IMR-90 (cell line): ENCODE measurements at regions not wholly inside any gene's neighbourhood (a gene's known extent, or its start where the extent isn't known, plus 50 kb on each side); places are given as distances from the start of the nearest gene placed in this dataset.

Experiments
- ATAC-seq: fragments of 200-7000 bp; cut with Tn5 transposase; 2 replicates; pipeline ENCODE4 v1.9.1; 2020; ENCODE audit warnings: low read depth, mild to moderate bottlenecking, moderate library complexity
- BruUV-seq: library from RNA; stranded (reverse); fragments of 400-500 nt; replicated peaks from 2 replicates; lab custom pipeline; 2021; lab: Mats Ljungman, UMichigan
- CTCF ChIA-PET: fragments of 300-600 bp; formaldehyde crosslinking; extraction: SDS; loops from one replicate; lab custom pipeline; 2021; ENCODE audit warnings: antibody characterized with exemption; lab: Yijun Ruan, JAX
- POLR2A ChIA-PET: fragments of 300-600 bp; sonication (Branson Sonifier 250); formaldehyde crosslinking; loops from one replicate; lab custom pipeline; 2022; ENCODE audit warnings: antibody characterized with exemption; ENCODE audit not compliant: unreplicated experiment; lab: Charles Lee
- DNase-seq: peaks from one replicate; pipeline ENCODE4 v3.0.0; 2013
- H2AFZ ChIP-seq: replicated peaks from 2 replicates; pipeline ENCODE3; 2013; ENCODE audit warnings: low read length, mild to moderate bottlenecking; ENCODE audit not compliant: poor library complexity
- H2AK5ac ChIP-seq: 2 replicates; pipeline ENCODE4 v1.6.1; 2013; ENCODE audit warnings: low read depth, low read length, inconsistent platforms
- H2AK9ac ChIP-seq: replicated peaks from 2 replicates; pipeline ENCODE3; 2013; ENCODE audit warnings: mild to moderate bottlenecking, low read depth, low read length, moderate library complexity; ENCODE audit not compliant: poor library complexity
- H2BK120ac ChIP-seq: 2 replicates; pipeline ENCODE4 v1.6.1; 2013; ENCODE audit warnings: low read depth, low read length, inconsistent platforms
- H2BK15ac ChIP-seq: 3 replicates; pipeline ENCODE4 v1.6.1; 2013; ENCODE audit warnings: low read depth, low read length, inconsistent platforms
- H2BK20ac ChIP-seq: 2 replicates; pipeline ENCODE4 v1.6.1; 2013; ENCODE audit warnings: low read depth, mild to moderate bottlenecking, inconsistent platforms, low read length, moderate library complexity
- H2BK5ac ChIP-seq: 2 replicates; pipeline ENCODE4 v1.6.1; 2013; ENCODE audit warnings: mild to moderate bottlenecking, low read depth, low read length, inconsistent platforms; ENCODE audit not compliant: poor library complexity, severe bottlenecking
- H3K14ac ChIP-seq: replicated peaks from 2 replicates; pipeline ENCODE4 v1.6.1; 2013; ENCODE audit warnings: low read depth, low read length, inconsistent platforms
- H3K18ac ChIP-seq: 2 replicates; pipeline ENCODE4 v1.6.1; 2013; ENCODE audit warnings: low read depth, low read length, control low read depth
- H3K23ac ChIP-seq: 2 replicates; pipeline ENCODE4 v1.6.1; 2013; ENCODE audit warnings: low read depth, low read length, inconsistent platforms
- H3K27ac ChIP-seq: 2 replicates; pipeline ENCODE4 v1.5.1; 2013; ENCODE audit warnings: mild to moderate bottlenecking, control low read depth, low read length; ENCODE audit not compliant: insufficient read depth
- H3K27me3 ChIP-seq: 2 replicates; pipeline ENCODE4 v1.6.1; 2013; ENCODE audit warnings: low read length; ENCODE audit not compliant: control insufficient read depth, insufficient read depth
- H3K36me3 ChIP-seq: 2 replicates; pipeline ENCODE4 v1.6.1; 2013; ENCODE audit warnings: low read length, mixed read lengths; ENCODE audit not compliant: control insufficient read depth, insufficient read depth
- H3K4ac ChIP-seq: 2 replicates; pipeline ENCODE4 v1.6.1; 2013; ENCODE audit warnings: low read depth, low read length, inconsistent platforms
- H3K4me1 ChIP-seq: 2 replicates; pipeline ENCODE4 v1.6.1; 2013; ENCODE audit warnings: low read length, mixed read lengths; ENCODE audit not compliant: control insufficient read depth, insufficient read depth
- H3K4me2 ChIP-seq: 2 replicates; pipeline ENCODE4 v1.6.1; 2013; ENCODE audit warnings: low read depth, mild to moderate bottlenecking, control low read depth, low read length, moderate library complexity
- H3K4me3 ChIP-seq: 2 replicates; pipeline ENCODE4 v1.5.1; 2013; ENCODE audit warnings: low read depth, mild to moderate bottlenecking, control low read depth, low read length, moderate library complexity; ENCODE audit not compliant: insufficient read depth
- H3K56ac ChIP-seq: 2 replicates; pipeline ENCODE4 v1.6.1; 2013; ENCODE audit warnings: low read length, inconsistent platforms; ENCODE audit not compliant: insufficient read depth; ENCODE audit errors: extremely low read depth
- H3K79me1 ChIP-seq, 2 experiments: 2 replicates each; pipeline ENCODE4 v1.6.1; 2013; ENCODE audit warnings: low read length in 2 of 2, inconsistent platforms in 1 of 2, low read depth in 1 of 2
- H3K9ac ChIP-seq: 2 replicates; pipeline ENCODE4 v1.6.1; 2013; ENCODE audit warnings: low read depth, low read length, control low read depth
- H3K9me1 ChIP-seq: 2 replicates; pipeline ENCODE4 v1.6.1; 2013; ENCODE audit warnings: low read length, inconsistent platforms; ENCODE audit not compliant: insufficient read depth
- H3K9me3 ChIP-seq: 2 replicates; pipeline ENCODE4 v1.6.1; 2013; ENCODE audit warnings: low read length; ENCODE audit not compliant: control insufficient read depth, insufficient read depth
- H4K20me1 ChIP-seq: 2 replicates; pipeline ENCODE4 v1.6.1; 2013; ENCODE audit warnings: low read length, inconsistent platforms; ENCODE audit not compliant: insufficient read depth
- H4K5ac ChIP-seq: 2 replicates; pipeline ENCODE4 v1.6.1; 2013; ENCODE audit warnings: mild to moderate bottlenecking, low read depth, low read length, control low read depth
- H4K8ac ChIP-seq, 2 experiments: 2 replicates each; pipeline ENCODE4 v1.6.1; 2013; ENCODE audit warnings: low read depth in 2 of 2, low read length in 2 of 2, control low read depth in 1 of 2, inconsistent platforms in 1 of 2
- H4K91ac ChIP-seq: 2 replicates; pipeline ENCODE4 v1.6.1; 2013; ENCODE audit warnings: low read depth, low read length, inconsistent platforms; ENCODE audit not compliant: insufficient read depth
- BHLHE40 ChIP-seq: fragments of 150-350 bp; IDR thresholded peaks from 2 replicates; pipeline ENCODE4 v1.6.1; 2016; ENCODE audit warnings: mild to moderate bottlenecking, low read depth, low read length
- CEBPB ChIP-seq: IDR thresholded peaks from 2 replicates; pipeline ENCODE4 v1.6.1; 2012; ENCODE audit warnings: low read depth, low read length, improper control_type of control experiment
- CHD1 ChIP-seq: IDR thresholded peaks from 2 replicates; pipeline ENCODE4 v1.6.1; 2012; ENCODE audit warnings: low read depth, low read length, improper control_type of control experiment
- CTCF ChIP-seq: conservative IDR thresholded peaks from 2 replicates; pipeline ENCODE4 v1.5.1; 2012; ENCODE audit warnings: mild to moderate bottlenecking, low read depth, low read length, improper control_type of control experiment
- ELK1 ChIP-seq: fragments of 150-350 bp; IDR thresholded peaks from 2 replicates; pipeline ENCODE4 v1.6.1; 2016; ENCODE audit warnings: low read depth, mild to moderate bottlenecking, low read length, moderate library complexity, borderline replicate concordance
- FOS ChIP-seq: fragments of 150-350 bp; IDR thresholded peaks from 2 replicates; pipeline ENCODE4 v1.6.1; 2016; ENCODE audit warnings: low read depth, low read length
- MAZ ChIP-seq: IDR thresholded peaks from 2 replicates; pipeline ENCODE4 v1.6.1; 2012; ENCODE audit warnings: low read depth, mild to moderate bottlenecking, low read length, improper control_type of control experiment, moderate library complexity, borderline replicate concordance
- MXI1 ChIP-seq: IDR thresholded peaks from 2 replicates; pipeline ENCODE4 v1.6.1; 2012; ENCODE audit warnings: low read depth, mild to moderate bottlenecking, low read length, moderate library complexity, borderline replicate concordance
- NFE2L2 ChIP-seq: fragments of 150-350 bp; IDR thresholded peaks from 2 replicates; pipeline ENCODE4 v1.6.1; 2016; ENCODE audit warnings: low read depth, mild to moderate bottlenecking, low read length
- POLR2A ChIP-seq: IDR thresholded peaks from 2 replicates; pipeline ENCODE4 v1.6.1; 2012; ENCODE audit warnings: mild to moderate bottlenecking, low read depth, low read length
- RAD21 ChIP-seq: IDR thresholded peaks from 2 replicates; pipeline ENCODE4 v1.6.1; 2012; ENCODE audit warnings: low read length, improper control_type of control experiment
- RFX5 ChIP-seq: IDR thresholded peaks from 2 replicates; pipeline ENCODE4 v1.8.0; 2012; ENCODE audit warnings: low read depth, mild to moderate bottlenecking, low read length, moderate library complexity
- SMC3 ChIP-seq: fragments of 150-350 bp; IDR thresholded peaks from 2 replicates; pipeline ENCODE4 v1.6.1; 2016; ENCODE audit warnings: low read depth, mild to moderate bottlenecking, antibody characterized with exemption, low read length, moderate library complexity
- WGBS, 2 experiments: methylation state at CpG; one replicate each; pipeline versions ENCODE4 v1.1.5 to v1.1.7; 2013; ENCODE audit warnings: missing lambda C conversion rate in 2 of 2; ENCODE audit not compliant: insufficient read length in 1 of 2; ENCODE audit errors: extremely low coverage in 2 of 2; 5-methylcytosine and 5-hydroxymethylcytosine counted together
- dilution Hi-C: fragments of 300-500 bp; cut with HindIII; formaldehyde crosslinking; loops from one replicate; pipeline ENCODE4 v1.14.3; 2018; ENCODE audit warnings: low sequenced_read_pairs; ENCODE audit not compliant: unreplicated experiment
- in situ Hi-C: fragments of 300-500 bp; cut with MboI; formaldehyde crosslinking; loops from 3 replicates; pipeline ENCODE4 v1.14.3; 2019; ENCODE audit warnings: low sequenced_read_pairs, inconsistent platforms, mixed read lengths
- intact Hi-C: fragments of 100-400 bp; cut with micrococcal nuclease; formaldehyde crosslinking; loops from 2 replicates; pipeline ENCODE4 v1.10.0; 2022
- TF ChIP-seq, protein P1 (sequence below): fragments of 150-350 bp; IDR thresholded peaks from 2 replicates; pipeline ENCODE4 v1.6.1; 2017; ENCODE audit warnings: mild to moderate bottlenecking, antibody characterized with exemption, low read length, low read depth

GRCh38 chr1:230009611-230010313 lies 57.3 kb upstream of the GALNT2 start:
- no peak overlapping the region for H4K91ac ChIP-seq

More at GRCh38 chr1:230009611-230010313, 57.3 kb upstream of the GALNT2 start:
- no peak overlapping the region for H3K14ac ChIP-seq
- in situ Hi-C loops (no loop called here), intact Hi-C loops (no loop called here), dilution Hi-C loops (no loop called here)
- H3K56ac ChIP-seq, result no peak overlapping the region
- H2BK5ac ChIP-seq, result no peak overlapping the region
- H3K9me3 ChIP-seq, result no peaks in the 10 kb centered on the region
- H2BK15ac ChIP-seq, result no peak overlapping the region
- H2BK20ac ChIP-seq, result no peak overlapping the region
- no peak overlapping the region for H3K4me2 ChIP-seq
- BruUV-seq, result no TSS peak
- H3K9ac ChIP-seq, result no peak overlapping the region
- no peaks in the 10 kb centered on the region for H3K79me1 ChIP-seq
- no peak for TF ChIP-seq CTCF
- no peak for TF ChIP-seq MXI1
- no peak for TF ChIP-seq MAZ
- no peak for TF ChIP-seq SMC3
- no peak for TF ChIP-seq POLR2A
- TF ChIP-seq ELK1, result no peak
- no peak for TF ChIP-seq CEBPB
- TF ChIP-seq BHLHE40, result no peak
- TF ChIP-seq RFX5, result no peak
- TF ChIP-seq, protein P1, sequence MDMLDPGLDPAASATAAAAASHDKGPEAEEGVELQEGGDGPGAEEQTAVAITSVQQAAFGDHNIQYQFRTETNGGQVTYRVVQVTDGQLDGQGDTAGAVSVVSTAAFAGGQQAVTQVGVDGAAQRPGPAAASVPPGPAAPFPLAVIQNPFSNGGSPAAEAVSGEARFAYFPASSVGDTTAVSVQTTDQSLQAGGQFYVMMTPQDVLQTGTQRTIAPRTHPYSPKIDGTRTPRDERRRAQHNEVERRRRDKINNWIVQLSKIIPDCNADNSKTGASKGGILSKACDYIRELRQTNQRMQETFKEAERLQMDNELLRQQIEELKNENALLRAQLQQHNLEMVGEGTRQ, result no peak
- TF ChIP-seq NFE2L2, result no peak
- TF ChIP-seq FOS, result no peak
- no peak for TF ChIP-seq RAD21
- no peak for TF ChIP-seq CHD1
- H3K27me3 ChIP-seq, result peaks cover 3% of the 10 kb centered on the region
- no peak overlapping the region for H3K4ac ChIP-seq
- H2BK120ac ChIP-seq, result no peak overlapping the region
- ChIA-PET POLR2A (no interaction called here), CTCF (no interaction called here)
- no peak overlapping the region for H3K27ac ChIP-seq
- H2AK9ac ChIP-seq, result no peak overlapping the region
- H3K36me3 ChIP-seq, result no peaks in the 10 kb centered on the region
- no peak overlapping the region for H4K8ac ChIP-seq
- H3K4me1 ChIP-seq, result no peaks in the 10 kb centered on the region
- H4K20me1 ChIP-seq, result no peaks in the 10 kb centered on the region
- H4K5ac ChIP-seq, result no peak overlapping the region
- no peak overlapping the region for H2AK5ac ChIP-seq
- no peak overlapping the region for H2AFZ ChIP-seq
- DNase-seq (no peak), ATAC-seq (no peak)
- WGBS, 2 experiments, result 100% methylated on average over 1 of the region's 7 CpGs; no CpG with 5 or more reads in 1 of the 2 experiments
- H3K23ac ChIP-seq, result no peak overlapping the region
- H3K9me1 ChIP-seq, result no peaks in the 10 kb centered on the region
- no peak overlapping the region for H3K18ac ChIP-seq
- H3K4me3 ChIP-seq, result no peak overlapping the region
